Body of pancreas (tissue), 4 donors: ENCODE measurements at regions not wholly inside any gene's neighbourhood (a gene's known extent, or its start where the extent isn't known, plus 50 kb on each side); places are given as distances from the start of the nearest gene placed in this dataset.

ENCODE experiments used
- ATAC-seq: fragments of 150-250 bp; one replicate; pipeline ENCODE4 v1.9.1; 2016
- DNase-seq, 4 donors: peaks; one replicate each; pipeline ENCODE4 v3.0.0-alpha.2; 2019
- H3K27ac ChIP-seq, 4 donors: fragments of 200-600 bp; sonication (generic); 1 replicate in 3 of 4; 2 replicates in 1 of 4; pipeline versions ENCODE4 v1.5.1 to v1.6.1; 2016 to 2019; ENCODE audit warnings: mild to moderate bottlenecking in 1 of 4, mixed read lengths in 1 of 4, moderate library complexity in 1 of 4
- H3K27me3 ChIP-seq, 2 donors: fragments of 200-600 bp; sonication (generic); one replicate each; pipeline ENCODE4 v1.6.0; 2016; ENCODE audit warnings: mild to moderate bottlenecking in 1 of 2
- H3K36me3 ChIP-seq, 2 donors: fragments of 200-600 bp; sonication (generic); replicated peaks in 1 of 2; 2 replicates each; pipeline ENCODE4 v1.5.1; 2016; ENCODE audit warnings: low read depth in 2 of 2; ENCODE audit not compliant: insufficient read depth in 1 of 2
- H3K4me1 ChIP-seq: fragments of 200-600 bp; sonication (generic); one replicate; pipeline ENCODE4 v1.6.0; 2016
- H3K4me3 ChIP-seq, 2 donors: fragments of 200-600 bp; sonication (generic); 1 replicate in 1 of 2; 2 replicates in 1 of 2; pipeline ENCODE4 v1.5.1; 2016 to 2019
- H3K9me3 ChIP-seq, 3 donors: fragments of 200-600 bp; sonication (generic); 1 replicate in 2 of 3; 2 replicates in 1 of 3; pipeline ENCODE4 v1.5.1; 2016
- POLR2A ChIP-seq, 3 donors: fragments of 450-650 bp; IDR thresholded peaks; one replicate each; pipeline ENCODE4 v1.6.1; 2016; ENCODE audit warnings: antibody characterized with exemption in 3 of 3, mild to moderate bottlenecking in 2 of 3
- WGBS, 2 donors: methylation state at CpG; one replicate each; pipeline ENCODE4 v1.1.5; 2017; 5-methylcytosine and 5-hydroxymethylcytosine counted together
- intact Hi-C: fragments of 100-400 bp; cut with DNase I; formaldehyde crosslinking; loops from one replicate; pipeline ENCODE4 v1.15.1; 2023
- TF ChIP-seq, protein P1 (sequence below), 7 experiments: fragments of 450-650 bp in 4 of 7; fragments of 200-600 bp in 3 of 7; sonication (generic) in 3 of 7; IDR thresholded peaks; one replicate each; pipeline ENCODE4 v1.5.1; 2016 to 2019; ENCODE audit warnings: antibody characterized with exemption in 7 of 7

DNA sequence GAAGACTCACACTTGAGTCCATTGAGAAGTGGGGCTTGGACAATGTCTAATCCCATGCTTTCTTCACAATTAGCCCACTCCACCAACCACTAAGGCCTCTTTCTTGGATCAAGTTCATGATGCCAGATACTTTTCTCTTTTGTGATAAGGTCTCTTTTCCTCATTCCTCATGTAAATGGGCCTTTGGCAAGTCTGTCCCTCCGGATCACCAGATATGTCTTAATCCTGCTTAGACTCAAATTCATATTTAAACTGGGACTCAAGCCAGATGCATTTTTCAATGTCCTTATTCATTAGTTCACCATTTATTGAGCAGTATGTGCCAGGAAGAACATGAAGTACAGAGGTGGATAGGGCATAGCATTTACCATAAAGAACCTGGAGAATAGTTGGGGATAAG is 671.1 kb downstream of the TBL1XR1 start:
- H3K4me1 ChIP-seq: no peaks in the 10 kb centered on the region
- no peak for DNase-seq
- WGBS, 2 donors: 59 to 61% methylated on average over 1 of the region's 1 CpG
- no peak for TF ChIP-seq POLR2A (IDR thresholded peaks at IDR 0.05)
- TF ChIP-seq, protein P1, sequence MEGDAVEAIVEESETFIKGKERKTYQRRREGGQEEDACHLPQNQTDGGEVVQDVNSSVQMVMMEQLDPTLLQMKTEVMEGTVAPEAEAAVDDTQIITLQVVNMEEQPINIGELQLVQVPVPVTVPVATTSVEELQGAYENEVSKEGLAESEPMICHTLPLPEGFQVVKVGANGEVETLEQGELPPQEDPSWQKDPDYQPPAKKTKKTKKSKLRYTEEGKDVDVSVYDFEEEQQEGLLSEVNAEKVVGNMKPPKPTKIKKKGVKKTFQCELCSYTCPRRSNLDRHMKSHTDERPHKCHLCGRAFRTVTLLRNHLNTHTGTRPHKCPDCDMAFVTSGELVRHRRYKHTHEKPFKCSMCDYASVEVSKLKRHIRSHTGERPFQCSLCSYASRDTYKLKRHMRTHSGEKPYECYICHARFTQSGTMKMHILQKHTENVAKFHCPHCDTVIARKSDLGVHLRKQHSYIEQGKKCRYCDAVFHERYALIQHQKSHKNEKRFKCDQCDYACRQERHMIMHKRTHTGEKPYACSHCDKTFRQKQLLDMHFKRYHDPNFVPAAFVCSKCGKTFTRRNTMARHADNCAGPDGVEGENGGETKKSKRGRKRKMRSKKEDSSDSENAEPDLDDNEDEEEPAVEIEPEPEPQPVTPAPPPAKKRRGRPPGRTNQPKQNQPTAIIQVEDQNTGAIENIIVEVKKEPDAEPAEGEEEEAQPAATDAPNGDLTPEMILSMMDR (IDR thresholded peaks at IDR 0.05): no peak
- intact Hi-C loops: no loop called here
- H3K9me3 ChIP-seq: peaks cover 0 to 4% (median 0%) of the 10 kb centered on the region in 3 donors
- no peak overlapping the region for H3K4me3 ChIP-seq
- H3K27me3 ChIP-seq: no peaks in the 10 kb centered on the region
- H3K27ac ChIP-seq: no peak overlapping the region
- H3K36me3 ChIP-seq: no peaks in the 10 kb centered on the region
- no peak for ATAC-seq

DNA sequence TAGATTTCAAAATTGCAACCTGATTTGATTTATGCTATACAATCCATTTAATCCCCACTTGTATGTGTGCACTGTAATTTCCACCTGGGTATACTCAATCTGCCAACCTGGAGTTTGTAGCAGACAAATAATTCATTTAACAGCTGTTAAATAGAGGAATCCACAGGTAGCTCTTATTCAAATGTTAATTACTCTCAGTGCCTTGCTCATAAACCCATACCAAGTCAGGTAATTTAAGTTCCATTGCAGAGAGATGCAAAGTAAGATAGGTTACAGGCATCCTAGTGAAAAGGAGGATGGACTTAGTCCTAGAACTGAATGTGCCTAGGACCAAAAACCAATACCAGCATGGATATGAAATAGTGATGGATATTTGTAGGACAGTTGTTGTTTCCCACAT is 674.2 kb downstream of the TBL1XR1 start:
- intact Hi-C loops: no loop called here
- no peak for ATAC-seq

DNA sequence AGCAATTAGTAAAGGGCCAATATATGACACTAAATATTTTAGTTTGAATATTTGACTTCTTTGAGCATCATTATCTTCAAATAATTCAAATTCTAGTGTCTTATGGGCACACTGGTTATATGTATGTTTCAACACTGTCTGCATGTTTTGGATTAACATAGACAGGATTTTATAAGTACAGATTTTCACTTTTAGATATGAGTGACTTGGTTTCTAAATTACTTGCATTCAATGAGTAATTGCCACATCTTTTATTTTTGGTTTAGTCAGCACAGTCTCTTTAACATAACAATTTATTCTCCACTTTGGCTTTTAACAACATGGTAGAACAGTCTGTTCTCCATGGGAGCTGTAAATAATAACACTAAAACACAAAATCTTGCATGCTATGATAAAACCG is 674.8 kb downstream of the TBL1XR1 start:
- H3K27me3 ChIP-seq: no peaks in the 10 kb centered on the region
- H3K4me1 ChIP-seq: no peaks in the 10 kb centered on the region
- no peak overlapping the region for H3K4me3 ChIP-seq
- H3K9me3 ChIP-seq: no peaks in the 10 kb centered on the region
- no peak overlapping the region for H3K27ac ChIP-seq
- intact Hi-C loops: no loop called here
- WGBS, 2 donors: 72 to 82% methylated on average over 1 of the region's 1 CpG
- ATAC-seq: no peak
- TF ChIP-seq, protein P1 (IDR thresholded peaks at IDR 0.05): no peak
- no peak for TF ChIP-seq POLR2A (IDR thresholded peaks at IDR 0.05)
- no peaks in the 10 kb centered on the region for H3K36me3 ChIP-seq
- DNase-seq: no peak

More for the DNA sequence above, 674.2 kb downstream of the TBL1XR1 start:
- no peak overlapping the region for H3K27ac ChIP-seq
- no peaks in the 10 kb centered on the region for H3K27me3 ChIP-seq
- H3K4me3 ChIP-seq: no peak overlapping the region
- no peaks in the 10 kb centered on the region for H3K4me1 ChIP-seq
- no peaks in the 10 kb centered on the region for H3K9me3 ChIP-seq
- TF ChIP-seq POLR2A (IDR thresholded peaks at IDR 0.05): no peak
- TF ChIP-seq, protein P1 (IDR thresholded peaks at IDR 0.05): no peak
- no peak for DNase-seq
- H3K36me3 ChIP-seq: no peaks in the 10 kb centered on the region

DNA sequence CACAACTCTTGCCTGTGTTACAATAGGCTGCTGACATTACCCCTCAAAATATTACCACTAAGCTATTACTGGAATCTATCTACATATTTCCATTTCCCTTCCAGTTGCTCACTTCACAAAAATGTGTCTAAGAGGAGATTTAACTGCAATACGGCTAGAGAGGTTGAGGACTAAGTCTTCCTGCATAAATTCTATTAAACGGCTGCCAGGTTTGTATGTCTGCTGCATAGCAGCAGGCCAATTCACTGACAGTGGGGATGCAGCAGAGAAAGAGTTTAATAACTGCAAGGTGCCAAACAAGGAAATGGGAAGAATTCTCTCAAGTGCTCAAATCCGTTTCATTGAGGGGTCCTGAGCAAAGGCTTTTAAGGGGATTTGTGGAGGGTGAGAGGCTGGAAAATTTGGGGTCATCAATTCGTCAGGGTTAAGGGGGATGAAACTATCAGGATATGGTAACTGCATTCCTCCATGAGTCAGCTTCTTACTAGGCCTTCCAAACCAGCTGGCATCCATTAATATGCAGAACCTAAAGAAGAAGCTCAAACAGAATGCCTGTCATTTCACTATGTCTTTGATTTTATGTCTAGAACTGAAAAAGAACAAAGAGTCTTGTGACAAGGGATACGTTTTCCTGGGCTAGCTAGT is 675.6 kb downstream of the TBL1XR1 start:
- Histone ChIP-seq H3K36me3 (no peaks in the 10 kb centered on the region), H3K4me3 (no peak overlapping the region), H3K9me3 (no peaks in the 10 kb centered on the region), H3K4me1 (no peaks in the 10 kb centered on the region), H3K27ac (no peak overlapping the region), H3K27me3 (no peaks in the 10 kb centered on the region)
- ATAC-seq: no peak
- TF ChIP-seq, protein P1 (IDR thresholded peaks at IDR 0.05): no peak
- no peak for TF ChIP-seq POLR2A (IDR thresholded peaks at IDR 0.05)
- WGBS, 2 donors: 61 to 66% methylated on average over 5 of the region's 5 CpGs
- DNase-seq: no peak
- intact Hi-C loops: no loop called here

DNA sequence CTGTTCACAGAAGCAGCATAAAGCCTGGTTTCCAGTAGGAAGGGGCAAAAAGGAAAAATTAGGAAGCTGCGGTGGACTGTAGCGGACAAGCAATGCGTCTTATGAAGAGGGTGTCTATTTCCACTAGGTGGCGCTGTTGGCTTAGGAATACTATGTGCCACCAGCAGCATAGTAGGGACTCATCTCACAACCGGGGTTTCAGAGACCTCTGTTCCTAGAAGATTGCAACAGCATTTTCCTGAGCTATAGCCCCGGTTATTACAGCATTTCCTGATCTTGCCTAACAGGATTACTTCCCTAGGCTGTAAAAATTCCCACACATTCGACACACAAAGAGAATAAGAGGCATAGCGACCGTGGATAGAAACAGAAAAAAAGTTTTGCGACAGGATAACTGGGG is 683.0 kb downstream of the TBL1XR1 start:
- Histone ChIP-seq H3K27ac (no peak overlapping the region), H3K36me3 (no peaks in the 10 kb centered on the region), H3K27me3 (no peaks in the 10 kb centered on the region), H3K4me1 (no peaks in the 10 kb centered on the region), H3K9me3 (peaks cover 0 to 38% (median 0%) of the 10 kb centered on the region in 3 donors), H3K4me3 (no peak overlapping the region)
- whole genome bisulfite sequencing, 2 donors: 61 to 66% methylated on average over 10 of the region's 10 CpGs
- intact Hi-C loops: no loop called here
- ATAC-seq (no peak), DNase-seq (peak in 1 of 4 donors; percentile 8)
- no peak for TF ChIP-seq POLR2A (IDR thresholded peaks at IDR 0.05)
- TF ChIP-seq, protein P1 (IDR thresholded peaks at IDR 0.05): peak in 4 of 7 experiments; percentile 17 to 22 (median 20)
